ENCODE measurements at regions not wholly inside any gene's neighbourhood (a gene's known extent, or its start where the extent isn't known, plus 50 kb on each side); places are given as distances from the start of the nearest gene placed in this dataset.
"Not testable (repeated sequence)": the region's sequence is repeated elsewhere in the genome, so short reads cannot be mapped to it uniquely, and the experiment has no call there.

DNA sequence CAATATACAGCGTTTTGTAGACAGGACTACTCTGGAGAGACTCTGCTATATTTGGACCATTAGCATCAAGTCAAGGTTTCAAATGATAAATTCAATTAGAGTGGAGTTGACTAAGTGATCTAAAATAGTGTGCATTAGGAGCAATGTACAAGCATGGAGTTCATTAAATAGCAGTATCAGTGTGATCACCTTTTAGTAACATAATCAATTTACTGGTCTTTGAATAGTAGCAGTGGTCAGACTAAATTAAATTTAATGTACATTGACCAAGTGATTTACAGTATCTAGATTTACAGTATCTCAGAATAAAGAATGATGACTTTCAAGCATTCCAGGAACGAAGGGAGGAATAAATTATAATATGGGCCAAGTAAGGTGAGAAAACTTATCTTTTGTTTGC, 489.6 kb upstream of the ADGRL4 start:
- no peak for DNase-seq

DNA sequence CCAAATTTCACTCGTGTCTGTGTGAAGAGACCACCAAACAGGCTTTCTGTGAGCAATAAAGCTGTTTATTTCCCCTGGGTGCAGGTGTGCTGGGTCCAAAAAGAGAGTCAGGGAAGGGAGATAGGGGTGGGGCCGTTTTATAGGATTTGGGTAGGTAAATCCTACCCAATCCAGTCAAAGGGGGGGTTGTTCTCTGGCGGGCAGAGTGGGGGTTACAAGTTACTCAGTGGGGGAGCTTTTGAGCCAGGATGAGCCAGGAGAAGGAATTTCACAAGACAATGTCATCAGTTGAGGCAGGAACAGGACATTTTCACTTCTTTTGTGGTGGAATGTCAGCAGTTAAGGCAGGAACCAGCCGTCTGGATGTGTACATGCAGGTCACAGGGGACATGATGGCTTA, 487.2 kb upstream of the ADGRL4 start:
- not testable (repeated sequence) for H3K4me1 Mint-ChIP-seq (ENCODE audit: low read depth); H3K4me3 Mint-ChIP-seq; DNase-seq; H3K27ac Mint-ChIP-seq; H3K36me3 Mint-ChIP-seq (ENCODE audit: low read depth); H3K9me3 Mint-ChIP-seq; H3K27me3 Mint-ChIP-seq (ENCODE audit: insufficient read depth)

More for the DNA sequence above, 489.6 kb upstream of the ADGRL4 start:
- Mint-ChIP-seq H3K27ac (no peak overlapping the region), H3K36me3 (ENCODE audit: low read depth) (no peaks in the 10 kb centered on the region), H3K4me1 (ENCODE audit: low read depth) (no peaks in the 10 kb centered on the region), H3K9me3 (no peaks in the 10 kb centered on the region), H3K27me3 (ENCODE audit: insufficient read depth) (peaks cover 2% of the 10 kb centered on the region), H3K4me3 (no peak overlapping the region)
- TF ChIP-seq, protein P1, sequence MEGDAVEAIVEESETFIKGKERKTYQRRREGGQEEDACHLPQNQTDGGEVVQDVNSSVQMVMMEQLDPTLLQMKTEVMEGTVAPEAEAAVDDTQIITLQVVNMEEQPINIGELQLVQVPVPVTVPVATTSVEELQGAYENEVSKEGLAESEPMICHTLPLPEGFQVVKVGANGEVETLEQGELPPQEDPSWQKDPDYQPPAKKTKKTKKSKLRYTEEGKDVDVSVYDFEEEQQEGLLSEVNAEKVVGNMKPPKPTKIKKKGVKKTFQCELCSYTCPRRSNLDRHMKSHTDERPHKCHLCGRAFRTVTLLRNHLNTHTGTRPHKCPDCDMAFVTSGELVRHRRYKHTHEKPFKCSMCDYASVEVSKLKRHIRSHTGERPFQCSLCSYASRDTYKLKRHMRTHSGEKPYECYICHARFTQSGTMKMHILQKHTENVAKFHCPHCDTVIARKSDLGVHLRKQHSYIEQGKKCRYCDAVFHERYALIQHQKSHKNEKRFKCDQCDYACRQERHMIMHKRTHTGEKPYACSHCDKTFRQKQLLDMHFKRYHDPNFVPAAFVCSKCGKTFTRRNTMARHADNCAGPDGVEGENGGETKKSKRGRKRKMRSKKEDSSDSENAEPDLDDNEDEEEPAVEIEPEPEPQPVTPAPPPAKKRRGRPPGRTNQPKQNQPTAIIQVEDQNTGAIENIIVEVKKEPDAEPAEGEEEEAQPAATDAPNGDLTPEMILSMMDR (IDR thresholded peaks at IDR 0.05) = no peak

DNA sequence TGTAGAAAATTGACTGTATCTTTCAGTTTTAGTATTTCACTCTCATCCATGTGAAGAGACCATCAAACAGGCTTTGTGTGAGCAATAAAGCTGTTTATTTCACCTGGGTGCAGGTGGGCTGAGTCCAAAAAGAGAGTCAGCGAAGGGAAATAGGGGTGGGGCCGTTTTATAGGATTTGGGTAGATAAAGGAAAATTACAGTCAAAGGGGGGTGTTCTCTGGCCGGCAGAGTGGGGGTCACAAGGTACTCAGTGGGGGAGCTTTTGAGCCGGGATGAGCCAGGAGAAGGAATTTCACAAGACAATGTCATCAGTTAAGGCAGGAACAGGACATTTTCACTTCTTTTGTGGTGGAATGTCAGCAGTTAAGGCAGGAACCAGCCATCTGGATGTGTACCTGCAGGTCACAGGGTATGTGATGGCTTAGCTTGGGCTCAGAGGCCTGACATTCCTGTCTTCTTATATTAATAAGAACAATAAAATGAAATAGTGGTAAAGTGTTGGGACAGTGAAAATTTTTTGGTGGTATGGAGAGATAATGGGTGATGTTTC, 482.1 kb upstream of the ADGRL4 start:
- not testable (repeated sequence) for H3K36me3 Mint-ChIP-seq (ENCODE audit: low read depth)

DNA sequence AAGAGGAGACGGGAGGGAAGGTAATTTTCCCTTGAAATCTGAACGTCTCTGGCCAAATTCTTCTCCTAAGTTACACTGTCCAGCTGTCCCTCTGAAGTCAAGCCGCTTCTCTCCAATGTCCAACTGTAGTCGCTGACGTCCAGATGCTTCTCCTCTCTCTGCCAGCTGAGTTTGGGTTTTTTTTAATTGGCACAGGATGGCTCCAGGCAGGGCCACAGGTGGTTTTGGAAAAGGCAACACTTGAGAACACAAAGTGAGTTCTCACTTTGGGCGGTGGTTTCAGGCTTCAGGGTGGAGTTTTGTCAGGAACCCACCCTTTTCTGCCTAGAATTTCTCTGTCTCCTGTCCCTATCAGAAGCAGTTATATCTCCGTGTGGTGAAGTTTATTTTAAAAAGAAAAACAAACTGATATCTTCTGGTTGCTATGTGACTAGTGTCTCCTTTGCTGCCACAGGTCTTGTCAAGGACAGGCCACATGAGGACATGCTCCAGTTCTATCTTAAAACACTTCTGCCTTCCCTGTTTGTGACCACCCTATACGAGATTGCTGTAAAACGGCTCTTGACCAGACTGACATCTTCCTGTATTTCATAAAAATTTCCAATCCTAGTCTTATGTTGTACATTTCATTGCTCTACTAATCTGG, 472.3 kb upstream of the ADGRL4 start:
- H3K4me1 Mint-ChIP-seq (ENCODE audit: low read depth) = no peaks in the 10 kb centered on the region
- no peaks in the 10 kb centered on the region for H3K36me3 Mint-ChIP-seq (ENCODE audit: low read depth)
- H3K9me3 Mint-ChIP-seq = peaks cover 5% of the 10 kb centered on the region; the same call in 1 of the 2 replicates
- DNase-seq = no peak
- TF ChIP-seq, protein P1 (IDR thresholded peaks at IDR 0.05) = no peak
- no peak overlapping the region for H3K27ac Mint-ChIP-seq
- no peak overlapping the region for H3K4me3 Mint-ChIP-seq
- H3K27me3 Mint-ChIP-seq (ENCODE audit: insufficient read depth) = peaks cover 2% of the 10 kb centered on the region; the same call in 1 of the 2 replicates

More for the DNA sequence above, 482.1 kb upstream of the ADGRL4 start:
- not testable (repeated sequence) for H3K4me1 Mint-ChIP-seq (ENCODE audit: low read depth); H3K4me3 Mint-ChIP-seq; H3K27me3 Mint-ChIP-seq (ENCODE audit: insufficient read depth); H3K27ac Mint-ChIP-seq; DNase-seq; H3K9me3 Mint-ChIP-seq

DNA sequence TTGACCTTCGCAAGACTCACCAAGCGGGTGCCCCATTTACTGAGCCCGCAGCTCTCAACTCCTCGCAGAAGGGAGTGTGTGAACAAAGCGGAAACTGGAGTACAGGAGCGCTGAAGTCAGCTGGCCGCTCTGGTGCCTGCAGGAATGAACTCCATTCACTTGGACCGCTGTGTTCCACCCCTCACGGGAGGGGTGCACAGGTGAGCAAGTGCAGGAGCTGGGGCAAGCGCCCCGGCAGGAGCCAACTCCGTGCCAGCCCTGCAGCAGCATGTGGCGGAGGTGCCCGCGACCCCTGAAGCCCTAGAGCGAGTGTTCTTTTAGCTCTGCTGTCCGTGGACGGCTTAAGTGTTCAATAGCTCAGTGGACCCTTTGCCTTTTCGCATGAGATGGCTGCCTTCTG, 471.6 kb upstream of the ADGRL4 start:
- TF ChIP-seq, protein P1 (IDR thresholded peaks at IDR 0.05) = no peak
- no peaks in the 10 kb centered on the region for H3K36me3 Mint-ChIP-seq (ENCODE audit: low read depth)
- no peak for DNase-seq
- no peak overlapping the region for H3K4me3 Mint-ChIP-seq
- no peak overlapping the region for H3K27ac Mint-ChIP-seq
- H3K9me3 Mint-ChIP-seq = peaks cover 5% of the 10 kb centered on the region; the same call in 1 of the 2 replicates
- peaks cover 2% of the 10 kb centered on the region; the same call in 1 of the 2 replicates for H3K27me3 Mint-ChIP-seq (ENCODE audit: insufficient read depth)
- no peaks in the 10 kb centered on the region for H3K4me1 Mint-ChIP-seq (ENCODE audit: low read depth)

DNA sequence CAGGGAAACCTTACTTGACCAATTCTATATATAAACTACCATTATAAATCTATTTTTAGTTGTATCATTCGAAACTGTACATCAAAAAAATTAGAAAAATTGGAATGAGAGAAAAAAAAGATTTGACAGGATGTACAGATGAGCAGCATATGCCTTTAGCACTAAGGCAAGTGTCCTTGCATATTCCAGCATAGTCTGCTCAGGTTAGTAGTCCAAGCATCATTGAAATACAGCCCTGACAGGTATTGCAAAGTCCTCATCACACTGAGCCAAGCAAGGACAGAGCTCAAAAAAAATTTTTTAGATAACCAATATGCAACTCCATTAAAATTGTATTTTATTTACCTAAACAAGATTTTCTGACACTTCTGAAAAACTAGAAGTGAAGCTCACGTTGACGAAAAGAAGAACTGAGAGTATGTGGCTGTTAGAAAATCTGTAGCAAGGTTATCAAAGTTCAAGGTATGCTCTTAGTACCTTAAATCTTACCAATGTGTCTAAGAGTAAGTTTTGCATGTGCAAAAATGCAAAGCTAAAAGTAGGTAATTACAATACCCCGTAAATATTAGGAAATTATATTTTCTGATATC, 465.6 kb upstream of the ADGRL4 start:
- H3K4me3 Mint-ChIP-seq = no peak overlapping the region
- TF ChIP-seq, protein P1 (IDR thresholded peaks at IDR 0.05) = no peak
- no peaks in the 10 kb centered on the region for H3K36me3 Mint-ChIP-seq (ENCODE audit: low read depth)
- no peak for DNase-seq
- no peaks in the 10 kb centered on the region for H3K4me1 Mint-ChIP-seq (ENCODE audit: low read depth)
- no peak overlapping the region for H3K27ac Mint-ChIP-seq
- H3K9me3 Mint-ChIP-seq = no peaks in the 10 kb centered on the region
- H3K27me3 Mint-ChIP-seq (ENCODE audit: insufficient read depth) = no peaks in the 10 kb centered on the region

Data from HFFc6 (cell line).